Dedifferentiated amniotic fluid mesenchymal stem cell (primary cell): ENCODE measurements at regions not wholly inside any gene's neighbourhood (a gene's known extent, or its start where the extent isn't known, plus 50 kb on each side); places are given as distances from the start of the nearest gene placed in this dataset.

Experiments
- DNase-seq: peaks from one replicate; pipeline ENCODE4 v3.0.0-alpha.2; 2016; ENCODE audit errors: extremely low spot score

DNA sequence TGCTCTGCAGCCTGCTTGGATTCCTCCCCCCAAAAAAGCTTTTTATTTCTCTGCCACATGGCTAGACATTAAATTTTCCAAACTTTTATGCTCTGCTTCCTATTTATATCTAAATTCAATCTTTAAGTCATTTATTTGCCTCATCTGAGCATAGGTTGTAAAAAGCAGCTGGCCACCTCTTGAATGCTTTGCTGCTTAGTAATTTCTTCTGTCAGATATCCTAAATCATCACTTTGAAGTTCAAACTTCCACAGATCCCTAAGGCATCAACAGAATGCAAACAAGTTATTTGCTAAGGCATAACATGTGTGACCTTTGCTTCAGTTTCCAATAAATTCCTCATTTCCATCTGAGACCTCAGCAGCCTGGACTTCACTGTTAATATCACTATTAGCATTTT lies 209.6 kb downstream of the FSCB start:
- no peak for DNase-seq

DNA sequence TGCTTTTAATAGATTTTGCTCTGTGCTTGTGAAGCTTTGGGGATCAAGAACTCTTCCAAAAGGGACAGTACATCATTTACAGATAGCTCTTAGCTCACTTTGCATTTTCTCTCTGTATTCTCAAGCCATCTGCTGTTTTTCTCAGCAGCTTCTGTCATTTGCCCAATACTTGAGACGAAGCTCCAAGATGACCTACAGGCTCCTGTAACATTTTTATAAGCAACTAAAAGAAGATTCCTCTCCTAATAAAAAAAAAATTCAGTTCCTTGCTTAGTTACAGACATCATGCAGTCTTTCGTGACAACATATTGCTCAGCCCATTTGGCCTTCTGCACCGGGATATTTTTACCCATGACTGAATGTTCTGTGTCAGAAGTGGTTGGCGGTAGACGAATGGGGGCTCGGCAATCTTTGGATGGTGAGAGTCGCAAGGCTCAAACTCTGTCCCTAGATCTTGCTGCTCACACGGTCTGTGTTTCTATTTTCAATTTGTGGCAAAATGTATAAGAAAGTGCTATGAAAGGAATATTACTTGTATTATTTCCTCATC lies 215.6 kb downstream of the FSCB start:
- no peak for DNase-seq

DNA sequence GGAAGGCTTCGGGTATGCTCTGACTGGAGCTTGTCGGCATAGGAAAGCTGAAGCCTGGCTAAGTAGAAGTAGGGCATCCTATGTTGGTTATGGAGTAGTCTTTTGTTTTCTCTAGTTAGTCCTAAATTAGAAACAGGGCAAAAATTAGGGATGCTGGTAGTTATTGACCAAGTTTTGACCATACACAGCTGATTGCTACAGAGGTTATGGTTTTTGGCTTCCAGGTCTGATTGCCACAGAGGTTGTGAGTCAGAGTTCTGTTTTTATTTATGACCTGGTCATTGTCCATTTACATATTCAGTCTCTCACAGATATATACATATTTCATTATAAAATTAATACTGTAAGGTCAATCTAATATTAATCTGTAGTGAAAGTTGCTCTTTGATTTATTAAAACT lies 219.2 kb downstream of the FSCB start:
- no peak for DNase-seq

DNA sequence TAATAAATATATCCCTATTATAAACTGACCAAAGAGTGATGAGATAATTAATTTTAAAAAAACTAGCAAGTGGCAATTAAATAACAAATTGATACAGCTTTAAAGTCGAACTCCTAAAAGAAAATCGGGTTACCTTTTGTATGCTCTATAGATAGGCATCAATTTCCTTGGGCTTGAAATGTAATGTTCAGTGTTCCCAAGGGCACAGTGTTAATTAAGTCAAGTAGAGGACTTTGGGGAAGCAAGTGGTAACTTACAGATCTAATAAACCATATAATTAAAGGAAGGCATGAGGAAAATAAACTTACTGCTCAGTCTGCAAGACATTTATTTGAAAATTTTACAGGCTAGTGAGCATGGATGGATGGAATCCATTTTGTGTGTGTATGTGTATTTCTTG lies 220.9 kb downstream of the FSCB start:
- no peak for DNase-seq

DNA sequence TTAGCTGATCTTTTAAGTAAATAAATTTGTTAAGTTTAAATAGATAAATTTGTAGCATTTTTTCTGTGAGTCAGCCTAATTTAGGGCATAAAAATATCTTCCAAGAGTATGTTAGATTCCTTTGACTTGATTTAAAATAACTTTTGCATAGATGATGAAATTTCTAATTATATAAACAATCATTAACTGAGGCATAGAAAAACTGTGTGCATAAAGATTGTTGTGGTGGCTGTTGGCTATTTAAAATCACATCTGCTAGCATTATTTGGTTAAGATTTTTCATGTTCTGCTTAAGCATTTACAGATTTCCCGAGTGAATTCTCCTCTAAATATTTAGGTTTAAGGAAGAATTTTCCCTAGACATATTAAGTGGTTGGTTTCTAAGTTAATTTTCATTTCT lies 223.2 kb downstream of the FSCB start:
- DNase-seq: no peak

GRCh38 chr14:44279357-44279756 lies 227.7 kb downstream of the FSCB start:
- DNase-seq: no peak

GRCh38 chr14:44271637-44272036 lies 235.4 kb downstream of the FSCB start:
- no peak for DNase-seq

DNA sequence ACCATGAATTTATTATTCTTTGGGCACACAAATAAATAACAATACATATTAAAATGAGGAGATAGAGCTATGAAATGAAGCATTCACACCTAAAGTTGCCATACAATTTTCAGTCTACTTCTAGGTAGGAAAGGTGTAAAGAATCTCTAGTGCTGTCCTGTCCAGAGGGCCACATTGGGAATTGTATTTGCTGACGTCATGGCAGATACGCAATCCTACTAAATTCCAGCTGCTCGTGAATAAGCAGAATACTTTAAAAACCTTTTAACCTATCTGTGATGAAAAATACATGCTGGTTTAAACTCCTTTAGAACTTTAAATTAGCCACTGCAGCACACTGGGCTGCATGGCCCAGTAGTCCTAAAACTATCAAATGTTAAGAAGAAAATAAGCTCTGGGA lies 236.1 kb downstream of the FSCB start:
- no peak for DNase-seq

- DNase-seq: no peak
Observed at GRCh38 chr14:44265246-44265645, 241.8 kb downstream of the FSCB start.

DNA sequence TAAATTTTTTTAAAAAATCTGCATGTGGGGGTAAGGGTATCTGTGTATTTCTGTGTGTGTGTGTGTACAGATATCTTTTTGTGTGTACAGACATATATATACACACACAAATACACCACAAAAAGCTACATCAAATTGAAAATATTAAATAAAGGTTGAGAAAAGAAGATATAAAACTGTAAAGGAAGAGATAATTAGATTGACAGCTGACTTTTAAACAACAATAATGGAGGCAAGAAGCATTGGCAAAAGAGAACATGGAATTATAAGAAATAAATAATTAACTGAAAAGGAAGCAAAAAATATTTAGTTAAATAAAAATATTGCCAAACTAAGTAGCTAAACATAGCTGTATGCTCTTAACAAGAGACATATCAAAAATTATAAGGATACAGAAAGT lies 291.4 kb downstream of the FSCB start:
- DNase-seq: no peak

- DNase-seq: no peak
Observed at GRCh38 chr14:44211718-44212117, 295.4 kb downstream of the FSCB start.

- no peak for DNase-seq
Observed at GRCh38 chr14:44204061-44204835, 302.8 kb downstream of the FSCB start.

DNA sequence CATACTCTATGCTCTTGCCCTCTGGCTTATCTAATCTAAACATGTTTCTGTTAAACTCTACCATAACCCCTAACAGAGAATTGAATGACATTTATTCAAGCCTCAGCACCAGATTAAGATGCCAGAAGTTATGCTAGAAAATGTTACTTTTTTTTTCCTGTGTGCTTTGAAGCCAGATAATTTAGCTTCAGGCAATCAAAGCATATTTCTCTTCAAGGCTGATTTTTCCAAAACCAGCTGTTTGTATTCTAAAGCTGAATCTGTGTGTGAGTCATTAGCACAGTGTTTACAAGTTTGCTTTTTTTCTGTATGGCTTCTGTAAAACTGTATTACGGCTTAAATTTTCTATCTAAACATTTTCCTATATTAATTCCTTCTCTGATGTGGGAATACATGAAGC lies 326.1 kb downstream of the FSCB start:
- DNase-seq: no peak

GRCh38 chr14:44170556-44170955 lies 336.5 kb downstream of the FSCB start:
- no peak for DNase-seq

DNA sequence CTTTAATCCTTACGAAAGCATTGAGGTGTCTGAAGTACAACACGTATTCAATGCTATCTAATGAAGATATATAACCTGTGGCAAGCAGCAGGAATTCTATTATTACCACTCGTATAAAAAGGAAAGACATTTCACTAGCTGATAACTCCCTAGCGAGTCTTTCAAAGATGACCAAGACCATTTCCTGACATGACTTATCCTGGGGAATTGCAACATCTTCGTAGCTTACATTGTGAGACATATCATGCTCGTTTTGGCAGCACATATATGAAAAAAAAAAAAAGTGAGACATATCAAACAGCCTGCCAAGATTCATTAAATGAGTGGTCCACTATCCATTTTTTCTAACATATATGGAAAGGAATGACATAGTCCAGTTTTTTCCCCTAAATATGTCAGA lies 337.0 kb downstream of the FSCB start:
- no peak for DNase-seq

- DNase-seq: no peak
Observed at GRCh38 chr14:44168566-44168965, 338.5 kb downstream of the FSCB start.

- DNase-seq: no peak
Observed at GRCh38 chr14:44166611-44167010, 340.5 kb downstream of the FSCB start.

DNA sequence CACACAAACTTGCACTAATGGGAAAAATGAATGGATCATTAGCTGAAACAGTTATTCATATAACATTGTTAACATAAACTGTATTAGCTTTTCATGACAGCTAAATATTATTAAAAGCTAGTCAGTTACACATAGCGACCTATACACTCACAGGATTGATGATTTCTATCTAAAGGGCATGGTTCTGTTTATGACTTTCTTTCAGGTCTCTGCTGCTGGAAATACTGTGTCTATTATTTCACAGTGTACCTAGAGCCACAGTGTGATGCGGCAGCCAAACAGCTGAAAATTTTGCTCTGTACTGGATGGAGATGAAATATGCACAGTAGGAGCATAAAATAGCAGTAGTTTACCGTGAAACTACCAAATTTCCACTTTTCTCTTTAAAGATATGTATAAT lies 341.1 kb downstream of the FSCB start:
- no peak for DNase-seq

- DNase-seq: no peak
Observed at GRCh38 chr14:44165286-44165685, 341.8 kb downstream of the FSCB start.

- DNase-seq: no peak
Observed at GRCh38 chr14:44163946-44164345, 343.1 kb downstream of the FSCB start.

- no peak for DNase-seq
Observed at GRCh38 chr14:44162197-44162596, 344.9 kb downstream of the FSCB start.

DNA sequence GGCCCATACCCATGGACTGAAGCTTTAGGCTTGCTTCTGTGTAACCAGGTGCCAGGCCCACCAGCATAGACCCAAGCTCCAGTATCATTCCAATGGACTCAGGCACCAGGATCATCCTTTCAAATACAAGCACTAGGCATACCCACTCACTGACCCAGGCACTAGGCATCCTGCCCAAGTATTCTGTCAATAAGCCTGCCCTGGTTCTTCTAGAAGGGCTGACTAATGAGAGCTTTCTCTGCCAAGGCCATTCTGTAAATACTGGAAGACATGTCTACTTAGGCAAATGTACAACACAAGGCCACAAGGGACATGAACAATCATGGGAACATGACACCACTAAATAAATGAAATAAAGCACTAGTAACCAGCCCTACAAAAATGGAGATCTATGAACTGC lies 352.2 kb downstream of the FSCB start:
- no peak for DNase-seq

- DNase-seq: no peak
Observed at GRCh38 chr14:44154446-44154845, 352.6 kb downstream of the FSCB start.
